Epithelial cell of esophagus (primary cell): ENCODE measurements at regions not wholly inside any gene's neighbourhood (a gene's known extent, or its start where the extent isn't known, plus 50 kb on each side); places are given as distances from the start of the nearest gene placed in this dataset.

Experiments
- DNase-seq: peaks from one replicate; pipeline ENCODE4 v3.0.0; 2010; ENCODE audit warnings: low read depth
- H3K4me3 ChIP-seq: 2 replicates; pipeline ENCODE4 v1.5.1; 2011; ENCODE audit warnings: mild to moderate bottlenecking, low read length, control low read depth
- TF ChIP-seq, protein P1 (sequence below): IDR thresholded peaks from 2 replicates; pipeline ENCODE4 v1.5.1; 2011; ENCODE audit warnings: low read depth, mild to moderate bottlenecking, low read length, control low read depth, inconsistent platforms; ENCODE audit not compliant: insufficient read depth; ENCODE audit errors: missing control alignments

DNA sequence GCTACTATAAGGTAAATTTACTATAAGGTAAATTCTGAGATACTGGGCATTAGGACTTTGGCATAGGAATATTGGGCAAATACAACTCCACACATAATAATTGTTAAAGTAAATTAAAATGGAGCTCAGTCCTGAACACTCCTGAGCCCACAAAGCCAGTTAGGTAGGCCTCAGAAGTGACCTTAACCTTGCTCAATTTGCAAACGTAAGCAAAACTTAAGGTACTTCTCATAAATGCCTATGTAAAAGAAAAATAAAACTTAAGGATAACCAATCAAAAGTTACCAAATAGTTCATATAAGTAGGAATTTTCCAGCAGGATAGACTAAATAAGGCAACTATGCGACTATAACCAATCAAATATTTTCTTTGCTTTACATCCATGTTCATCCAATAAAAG is 197.7 kb downstream of the MC4R start:
- H3K4me3 ChIP-seq = no peak overlapping the region
- TF ChIP-seq, protein P1, sequence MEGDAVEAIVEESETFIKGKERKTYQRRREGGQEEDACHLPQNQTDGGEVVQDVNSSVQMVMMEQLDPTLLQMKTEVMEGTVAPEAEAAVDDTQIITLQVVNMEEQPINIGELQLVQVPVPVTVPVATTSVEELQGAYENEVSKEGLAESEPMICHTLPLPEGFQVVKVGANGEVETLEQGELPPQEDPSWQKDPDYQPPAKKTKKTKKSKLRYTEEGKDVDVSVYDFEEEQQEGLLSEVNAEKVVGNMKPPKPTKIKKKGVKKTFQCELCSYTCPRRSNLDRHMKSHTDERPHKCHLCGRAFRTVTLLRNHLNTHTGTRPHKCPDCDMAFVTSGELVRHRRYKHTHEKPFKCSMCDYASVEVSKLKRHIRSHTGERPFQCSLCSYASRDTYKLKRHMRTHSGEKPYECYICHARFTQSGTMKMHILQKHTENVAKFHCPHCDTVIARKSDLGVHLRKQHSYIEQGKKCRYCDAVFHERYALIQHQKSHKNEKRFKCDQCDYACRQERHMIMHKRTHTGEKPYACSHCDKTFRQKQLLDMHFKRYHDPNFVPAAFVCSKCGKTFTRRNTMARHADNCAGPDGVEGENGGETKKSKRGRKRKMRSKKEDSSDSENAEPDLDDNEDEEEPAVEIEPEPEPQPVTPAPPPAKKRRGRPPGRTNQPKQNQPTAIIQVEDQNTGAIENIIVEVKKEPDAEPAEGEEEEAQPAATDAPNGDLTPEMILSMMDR = no peak
- no peak for DNase-seq

DNA sequence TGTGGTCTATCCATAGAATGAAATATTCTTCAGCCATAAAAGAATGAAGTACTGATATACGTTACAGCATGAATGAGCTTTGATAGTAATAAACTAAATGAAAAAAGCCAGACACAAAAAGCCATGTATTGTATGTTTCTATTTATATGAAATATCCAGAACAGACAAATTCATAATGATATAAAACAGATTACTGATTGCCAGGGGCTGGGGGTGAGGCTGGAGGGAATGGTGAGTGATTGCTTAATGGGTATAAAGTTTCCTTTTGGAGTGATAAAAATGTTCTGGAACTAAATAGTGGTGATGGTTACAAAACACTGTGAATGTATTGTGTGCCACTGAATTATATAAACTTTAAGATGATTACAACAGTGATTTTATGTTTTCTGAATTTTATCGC is 200.5 kb downstream of the MC4R start:
- DNase-seq = no peak
- H3K4me3 ChIP-seq = no peak overlapping the region
- TF ChIP-seq, protein P1 = no peak

DNA sequence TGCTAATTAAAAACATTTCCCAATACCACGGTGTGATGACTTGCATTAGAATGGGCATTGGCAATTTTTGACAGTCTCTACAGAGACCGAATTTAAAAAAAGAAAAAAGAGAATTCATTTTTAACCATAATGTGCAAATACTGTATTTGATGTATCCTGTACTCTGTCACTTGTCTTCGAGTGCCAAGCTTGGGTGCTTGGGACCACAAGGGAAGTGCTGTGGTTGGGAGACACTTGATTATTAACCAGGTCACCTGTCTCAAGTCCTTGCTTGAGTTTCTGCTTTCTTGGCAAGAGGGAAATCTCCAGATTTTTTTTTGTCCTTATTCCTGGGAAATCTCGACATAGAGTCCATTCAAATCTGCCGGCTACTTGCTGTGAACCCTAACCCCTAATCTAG is 209.0 kb downstream of the MC4R start:
- no peak for DNase-seq
- no peak overlapping the region for H3K4me3 ChIP-seq
- TF ChIP-seq, protein P1 = no peak

DNA sequence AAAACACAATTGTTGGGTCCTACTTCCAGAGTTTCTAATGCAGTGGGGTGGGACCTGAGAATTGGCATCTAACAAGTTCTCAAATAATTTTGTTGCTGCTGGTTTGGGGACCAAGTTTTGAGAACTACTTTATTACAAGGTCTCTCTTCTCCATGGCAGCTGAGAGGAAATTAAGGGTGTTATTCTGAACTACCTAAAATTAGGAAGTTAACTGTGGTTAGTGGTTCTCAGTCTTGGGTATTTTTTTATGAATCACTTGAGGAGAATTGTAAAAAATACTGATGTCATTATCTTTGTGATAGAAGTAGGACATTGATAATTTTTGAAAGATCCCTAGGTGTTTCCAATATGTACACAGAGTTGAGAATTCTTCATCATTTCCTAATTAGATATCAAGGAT is 210.2 kb downstream of the MC4R start:
- TF ChIP-seq, protein P1 = no peak
- no peak overlapping the region for H3K4me3 ChIP-seq
- no peak for DNase-seq

DNA sequence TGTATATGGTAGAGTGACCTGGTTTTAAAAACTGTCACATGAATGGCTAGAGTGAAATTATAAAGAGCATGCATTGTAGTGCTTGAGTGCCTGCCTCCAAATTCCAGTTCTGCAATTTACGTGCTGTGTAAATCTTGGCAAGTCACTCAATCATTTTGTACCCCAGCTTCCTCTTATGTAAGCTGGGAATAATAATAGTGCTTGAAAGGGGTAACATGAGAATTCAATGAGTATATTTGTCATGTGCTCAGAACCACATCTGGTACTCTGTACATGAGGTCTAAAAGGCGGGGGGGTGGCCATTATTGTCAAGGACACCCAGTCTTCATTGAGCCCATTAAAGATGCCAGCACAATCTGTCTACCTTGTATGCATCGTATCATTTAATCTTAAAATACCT is 214.8 kb downstream of the MC4R start:
- TF ChIP-seq, protein P1 = no peak
- H3K4me3 ChIP-seq = no peak overlapping the region
- DNase-seq = no peak

DNA sequence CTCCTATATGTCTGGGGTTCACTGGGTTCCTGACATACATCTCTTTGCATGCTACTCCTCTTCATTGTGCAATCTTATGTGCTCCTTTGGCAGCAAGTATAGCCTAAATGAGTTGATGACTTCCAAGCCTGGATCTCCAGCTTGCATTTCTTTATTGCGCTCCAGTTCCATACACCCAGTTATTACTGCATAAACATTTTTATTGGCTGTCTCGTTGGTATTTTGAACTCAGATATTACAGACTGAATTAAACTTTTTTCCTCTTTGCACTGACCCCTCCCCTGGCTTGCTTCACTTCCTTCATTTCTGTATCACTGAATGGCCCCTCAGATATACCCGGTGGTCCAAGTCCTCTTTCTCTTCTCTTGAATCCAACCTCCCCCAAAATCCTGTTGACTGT is 219.2 kb downstream of the MC4R start:
- DNase-seq = no peak
- no peak overlapping the region for H3K4me3 ChIP-seq
- TF ChIP-seq, protein P1 = no peak

DNA sequence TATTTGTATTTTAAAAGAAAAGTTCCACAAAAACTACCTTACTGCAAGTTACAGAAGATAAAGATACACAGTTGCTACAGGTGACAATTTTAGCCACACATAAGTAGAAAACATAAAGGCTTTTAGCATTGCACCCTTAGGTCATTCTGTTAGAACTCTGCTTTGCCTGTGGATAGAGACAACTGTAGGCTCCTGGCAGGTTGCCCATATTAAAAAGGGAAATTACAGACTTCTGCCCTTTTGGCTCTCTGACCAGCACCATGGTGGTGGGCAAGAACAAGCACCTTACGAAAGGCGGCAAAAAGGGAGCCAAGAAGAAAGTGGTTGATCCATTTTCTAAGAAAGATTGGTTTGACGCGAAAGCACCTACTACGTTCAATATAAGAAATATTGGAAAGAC is 223.3 kb downstream of the MC4R start:
- DNase-seq = no peak
- TF ChIP-seq, protein P1 = no peak
- H3K4me3 ChIP-seq = no peak overlapping the region
